HG02588 (cell line): ENCODE measurements at regions not wholly inside any gene's neighbourhood (a gene's known extent, or its start where the extent isn't known, plus 50 kb on each side); places are given as distances from the start of the nearest gene placed in this dataset.

ENCODE experiments used
- ATAC-seq: cut with Tn5 transposase; IDR thresholded peaks from one replicate; pipeline ENCODE4 v1.9.1; 2021; ENCODE audit warnings: mild to moderate bottlenecking, moderate library complexity; ENCODE audit not compliant: unreplicated experiment

GRCh38 chr1:116819081-116819480 lies 64.9 kb downstream of the CD2 start:
- ATAC-seq: no peak

GRCh38 chr1:116820369-116820768 lies 66.1 kb downstream of the CD2 start:
- no peak for ATAC-seq

- no peak for ATAC-seq
Measured at GRCh38 chr1:116821763-116822162, 67.5 kb downstream of the CD2 start.

GRCh38 chr1:116824631-116825206 lies 70.5 kb downstream of the CD2 start:
- no peak for ATAC-seq

GRCh38 chr1:116825207-116825719 lies 71.0 kb downstream of the CD2 start:
- ATAC-seq: no peak

GRCh38 chr1:116825720-116826438 lies 71.6 kb downstream of the CD2 start:
- no peak for ATAC-seq

- ATAC-seq: peak; percentile 78
Measured at GRCh38 chr1:116826818-116827606, 72.8 kb downstream of the CD2 start.

- ATAC-seq: no peak
Measured at GRCh38 chr1:116827607-116828105, 73.4 kb downstream of the CD2 start.

- ATAC-seq: no peak
Measured at GRCh38 chr1:116832308-116832931, 77.3 kb upstream of the PTGFRN start.

GRCh38 chr1:116832932-116833578 lies 76.7 kb upstream of the PTGFRN start:
- no peak for ATAC-seq

- no peak for ATAC-seq
Measured at GRCh38 chr1:116833718-116834117, 76.0 kb upstream of the PTGFRN start.

GRCh38 chr1:116834595-116834994 lies 75.1 kb upstream of the PTGFRN start:
- no peak for ATAC-seq

GRCh38 chr1:116835161-116835560 lies 74.6 kb upstream of the PTGFRN start:
- no peak for ATAC-seq

GRCh38 chr1:116836099-116836498 lies 73.6 kb upstream of the PTGFRN start:
- no peak for ATAC-seq

- ATAC-seq: no peak
Measured at GRCh38 chr1:116841569-116842344, 68.0 kb upstream of the PTGFRN start.

- no peak for ATAC-seq
Measured at GRCh38 chr1:116842654-116843053, 67.1 kb upstream of the PTGFRN start.

GRCh38 chr1:116844775-116845174 lies 64.9 kb upstream of the PTGFRN start:
- ATAC-seq: no peak

- ATAC-seq: no peak
Measured at GRCh38 chr1:116847190-116847589, 62.5 kb upstream of the PTGFRN start.

GRCh38 chr1:116847688-116848531 lies 61.8 kb upstream of the PTGFRN start:
- ATAC-seq: no peak
